Adrenal gland (tissue), 5 donors: ENCODE measurements at regions not wholly inside any gene's neighbourhood (a gene's known extent, or its start where the extent isn't known, plus 50 kb on each side); places are given as distances from the start of the nearest gene placed in this dataset.

Source experiments
- CTCF ChIP-seq, 6 experiments: fragments of 450-650 bp in 4 of 6; fragments of 200-600 bp in 2 of 6; sonication (generic) in 1 of 6; IDR thresholded peaks; 1 replicate in 5 of 6; 2 replicates in 1 of 6; pipeline versions ENCODE4 v1.5.1 to v1.8.0; 2016 to 2021; ENCODE audit warnings: antibody characterized with exemption in 6 of 6, mild to moderate bottlenecking in 2 of 6, moderate library complexity in 1 of 6
- POLR2A ChIP-seq, 2 donors: fragments of 450-650 bp; IDR thresholded peaks; one replicate each; pipeline ENCODE4 v1.6.1; 2017; ENCODE audit warnings: antibody characterized with exemption in 2 of 2, mild to moderate bottlenecking in 2 of 2, moderate library complexity in 1 of 2
- donor health status: DM: no; HTN: no; CAD: no.

GRCh38 chr5:86070719-86071118, 547.0 kb upstream of the COX7C start:
- TF ChIP-seq CTCF (IDR thresholded peaks at IDR 0.05), result no peak
- TF ChIP-seq POLR2A (IDR thresholded peaks at IDR 0.05), result no peak
